SK-N-SH treated with all-trans-retinoic acid at 6 μM for 48 hours (cell line): ENCODE measurements at regions not wholly inside any gene's neighbourhood (a gene's known extent, or its start where the extent isn't known, plus 50 kb on each side); places are given as distances from the start of the nearest gene placed in this dataset.

Experiments
- ATAC-seq: fragments of 200-7000 bp; cut with Tn5 transposase; 3 replicates; pipeline ENCODE4 v1.9.1; 2020; ENCODE audit warnings: mild to moderate bottlenecking, moderate library complexity
- ARNTL ChIP-seq: fragments of 450-650 bp; formaldehyde crosslinking; IDR thresholded peaks from 2 replicates; pipeline ENCODE4 v1.5.0; 2020; ENCODE audit warnings: low read depth, mild to moderate bottlenecking, moderate library complexity, borderline replicate concordance
- BACH2 ChIP-seq: fragments of 250-450 bp; sonication (Bioruptor Pico); IDR thresholded peaks from 2 replicates; pipeline ENCODE4 v1.9.0; 2021; ENCODE audit warnings: mild to moderate bottlenecking, borderline replicate concordance
- CSDC2 ChIP-seq: fragments of 250-450 bp; sonication (Bioruptor Pico); IDR thresholded peaks from 2 replicates; pipeline ENCODE4 v1.5.0; 2020; ENCODE audit warnings: mild to moderate bottlenecking, moderate library complexity
- CSRNP3 ChIP-seq: fragments of 250-450 bp; sonication (Bioruptor Pico); IDR thresholded peaks from 2 replicates; pipeline ENCODE4 v1.5.1; 2021; ENCODE audit warnings: mild to moderate bottlenecking, moderate library complexity
- GLIS3 ChIP-seq: fragments of 250-450 bp; sonication (Bioruptor Pico); IDR thresholded peaks from 2 replicates; pipeline ENCODE4 v1.5.0; 2020; ENCODE audit warnings: mild to moderate bottlenecking, moderate library complexity
- ISL1 ChIP-seq: fragments of 250-450 bp; sonication (Bioruptor Pico); IDR thresholded peaks from 2 replicates; pipeline ENCODE4 v2.1.2; 2022; ENCODE audit warnings: mild to moderate bottlenecking, moderate library complexity
- OSR1 ChIP-seq: fragments of 250-450 bp; sonication (Bioruptor Pico); IDR thresholded peaks from 2 replicates; pipeline ENCODE4 v1.8.0; 2022; ENCODE audit warnings: moderate library complexity, mild to moderate bottlenecking, inconsistent platforms
- PATZ1 ChIP-seq: fragments of 250-450 bp; sonication (Bioruptor Pico); IDR thresholded peaks from 2 replicates; pipeline ENCODE4 v1.8.0; 2020; ENCODE audit warnings: mild to moderate bottlenecking, moderate library complexity, borderline replicate concordance
- POU6F1 ChIP-seq: fragments of 250-450 bp; sonication (Bioruptor Pico); IDR thresholded peaks from 2 replicates; pipeline ENCODE4 v1.8.0; 2021; ENCODE audit warnings: low read depth, mild to moderate bottlenecking, moderate library complexity, borderline replicate concordance
- PPARA ChIP-seq: fragments of 250-450 bp; sonication (Bioruptor Pico); IDR thresholded peaks from 2 replicates; pipeline ENCODE4 v1.5.0; 2020; ENCODE audit warnings: mild to moderate bottlenecking, borderline replicate concordance
- RARB ChIP-seq: fragments of 250-450 bp; sonication (Bioruptor Pico); IDR thresholded peaks from 2 replicates; pipeline ENCODE4 v1.8.0; 2021; ENCODE audit warnings: mild to moderate bottlenecking, moderate library complexity
- SNAI2 ChIP-seq: fragments of 250-450 bp; sonication (Bioruptor Pico); IDR thresholded peaks from 2 replicates; pipeline ENCODE4 v1.5.0; 2020; ENCODE audit warnings: mild to moderate bottlenecking, moderate library complexity
- TCF4 ChIP-seq: fragments of 250-450 bp; sonication (Bioruptor Pico); IDR thresholded peaks from 2 replicates; pipeline ENCODE4 v1.8.0; 2021; ENCODE audit warnings: mild to moderate bottlenecking, moderate library complexity, borderline replicate concordance
- TOX ChIP-seq: fragments of 250-450 bp; sonication (Bioruptor Pico); IDR thresholded peaks from 2 replicates; pipeline ENCODE4 v1.8.0; 2021; ENCODE audit warnings: mild to moderate bottlenecking, moderate library complexity, borderline replicate concordance
- ZC3H10 ChIP-seq: fragments of 250-450 bp; sonication (Bioruptor Pico); IDR thresholded peaks from 2 replicates; pipeline ENCODE4 v1.5.1; 2021; ENCODE audit warnings: mild to moderate bottlenecking, moderate library complexity
- ZFP3 ChIP-seq: fragments of 250-450 bp; sonication (Bioruptor Pico); IDR thresholded peaks from 2 replicates; pipeline ENCODE4 v1.5.0; 2020; ENCODE audit warnings: mild to moderate bottlenecking, moderate library complexity
- ZNF565 ChIP-seq: fragments of 450-650 bp; formaldehyde crosslinking; conservative IDR thresholded peaks from 2 replicates; pipeline ENCODE4 v1.5.0; 2020; ENCODE audit warnings: low read depth, mild to moderate bottlenecking, moderate library complexity
- ZNF70 ChIP-seq: fragments of 450-650 bp; formaldehyde crosslinking; IDR thresholded peaks from 2 replicates; pipeline ENCODE4 v1.5.0; 2020; ENCODE audit warnings: mild to moderate bottlenecking, moderate library complexity
- ZNF8 ChIP-seq: fragments of 450-650 bp; formaldehyde crosslinking; IDR thresholded peaks from 2 replicates; pipeline ENCODE4 v1.5.0; 2020; ENCODE audit warnings: mild to moderate bottlenecking, moderate library complexity
- TF ChIP-seq, protein P1 (sequence below): fragments of 250-450 bp; sonication (Bioruptor Pico); IDR thresholded peaks from 2 replicates; pipeline ENCODE4 v1.5.1; 2020; ENCODE audit warnings: low read depth, mild to moderate bottlenecking, moderate library complexity
- TF ChIP-seq, protein P2 (sequence below): fragments of 250-450 bp; sonication (Bioruptor Pico); IDR thresholded peaks from 2 replicates; pipeline ENCODE4 v1.5.0; 2020; ENCODE audit warnings: mild to moderate bottlenecking, moderate library complexity

DNA sequence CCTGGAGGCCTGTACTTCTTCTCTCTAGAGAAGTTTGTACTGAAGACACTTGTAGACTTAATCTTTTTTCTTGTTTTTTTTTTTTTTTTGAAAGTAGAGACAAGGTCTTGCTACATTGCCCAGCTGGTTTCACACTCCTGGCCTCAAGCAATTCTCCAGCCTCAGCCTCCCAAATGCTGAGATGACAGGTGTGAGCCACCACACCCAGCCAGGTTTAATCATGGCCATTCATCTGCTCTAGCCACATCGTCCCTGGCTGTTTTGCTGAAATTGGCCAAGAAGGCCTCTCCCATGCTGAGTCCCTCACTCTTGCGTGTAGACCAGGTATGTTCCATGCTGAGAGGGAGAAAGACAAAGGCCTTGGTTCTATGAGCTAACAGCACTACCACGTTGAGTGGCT lies 176.2 kb downstream of the JCAD start:
- ATAC-seq, result no peak
- TF ChIP-seq ZNF8 (CRISPR knock-in tag), result no peak
- TF ChIP-seq ARNTL (CRISPR knock-in tag), result no peak
- no peak for TF ChIP-seq ZFP3 (CRISPR knock-in tag)
- no peak for TF ChIP-seq TOX
- TF ChIP-seq, protein P1, sequence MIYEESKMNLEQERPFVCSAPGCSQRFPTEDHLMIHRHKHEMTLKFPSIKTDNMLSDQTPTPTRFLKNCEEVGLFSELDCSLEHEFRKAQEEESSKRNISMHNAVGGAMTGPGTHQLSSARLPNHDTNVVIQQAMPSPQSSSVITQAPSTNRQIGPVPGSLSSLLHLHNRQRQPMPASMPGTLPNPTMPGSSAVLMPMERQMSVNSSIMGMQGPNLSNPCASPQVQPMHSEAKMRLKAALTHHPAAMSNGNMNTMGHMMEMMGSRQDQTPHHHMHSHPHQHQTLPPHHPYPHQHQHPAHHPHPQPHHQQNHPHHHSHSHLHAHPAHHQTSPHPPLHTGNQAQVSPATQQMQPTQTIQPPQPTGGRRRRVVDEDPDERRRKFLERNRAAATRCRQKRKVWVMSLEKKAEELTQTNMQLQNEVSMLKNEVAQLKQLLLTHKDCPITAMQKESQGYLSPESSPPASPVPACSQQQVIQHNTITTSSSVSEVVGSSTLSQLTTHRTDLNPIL (CRISPR knock-in tag), result no peak
- TF ChIP-seq ZC3H10 (CRISPR knock-in tag), result no peak
- no peak for TF ChIP-seq ZNF70
- no peak for TF ChIP-seq PATZ1 (CRISPR knock-in tag)
- no peak for TF ChIP-seq PPARA (CRISPR knock-in tag)
- no peak for TF ChIP-seq POU6F1
- TF ChIP-seq GLIS3 (CRISPR knock-in tag), result no peak
- TF ChIP-seq SNAI2 (CRISPR knock-in tag), result no peak
- no peak for TF ChIP-seq CSDC2 (CRISPR knock-in tag)
- TF ChIP-seq, protein P2, sequence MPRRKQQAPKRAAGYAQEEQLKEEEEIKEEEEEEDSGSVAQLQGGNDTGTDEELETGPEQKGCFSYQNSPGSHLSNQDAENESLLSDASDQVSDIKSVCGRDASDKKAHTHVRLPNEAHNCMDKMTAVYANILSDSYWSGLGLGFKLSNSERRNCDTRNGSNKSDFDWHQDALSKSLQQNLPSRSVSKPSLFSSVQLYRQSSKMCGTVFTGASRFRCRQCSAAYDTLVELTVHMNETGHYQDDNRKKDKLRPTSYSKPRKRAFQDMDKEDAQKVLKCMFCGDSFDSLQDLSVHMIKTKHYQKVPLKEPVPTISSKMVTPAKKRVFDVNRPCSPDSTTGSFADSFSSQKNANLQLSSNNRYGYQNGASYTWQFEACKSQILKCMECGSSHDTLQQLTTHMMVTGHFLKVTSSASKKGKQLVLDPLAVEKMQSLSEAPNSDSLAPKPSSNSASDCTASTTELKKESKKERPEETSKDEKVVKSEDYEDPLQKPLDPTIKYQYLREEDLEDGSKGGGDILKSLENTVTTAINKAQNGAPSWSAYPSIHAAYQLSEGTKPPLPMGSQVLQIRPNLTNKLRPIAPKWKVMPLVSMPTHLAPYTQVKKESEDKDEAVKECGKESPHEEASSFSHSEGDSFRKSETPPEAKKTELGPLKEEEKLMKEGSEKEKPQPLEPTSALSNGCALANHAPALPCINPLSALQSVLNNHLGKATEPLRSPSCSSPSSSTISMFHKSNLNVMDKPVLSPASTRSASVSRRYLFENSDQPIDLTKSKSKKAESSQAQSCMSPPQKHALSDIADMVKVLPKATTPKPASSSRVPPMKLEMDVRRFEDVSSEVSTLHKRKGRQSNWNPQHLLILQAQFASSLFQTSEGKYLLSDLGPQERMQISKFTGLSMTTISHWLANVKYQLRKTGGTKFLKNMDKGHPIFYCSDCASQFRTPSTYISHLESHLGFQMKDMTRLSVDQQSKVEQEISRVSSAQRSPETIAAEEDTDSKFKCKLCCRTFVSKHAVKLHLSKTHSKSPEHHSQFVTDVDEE (CRISPR knock-in tag), result no peak
- TF ChIP-seq OSR1, result no peak
- TF ChIP-seq ZNF565 (CRISPR knock-in tag), result no peak
- TF ChIP-seq BACH2 (CRISPR knock-in tag), result no peak

- no peak for TF ChIP-seq ZNF565 (CRISPR knock-in tag)
- TF ChIP-seq ARNTL (CRISPR knock-in tag), result no peak
- TF ChIP-seq ISL1 (CRISPR knock-in tag), result no peak
- TF ChIP-seq PATZ1 (CRISPR knock-in tag), result no peak
- TF ChIP-seq POU6F1, result no peak
- TF ChIP-seq ZFP3 (CRISPR knock-in tag), result no peak
- TF ChIP-seq PPARA (CRISPR knock-in tag), result no peak
- TF ChIP-seq TCF4 (CRISPR knock-in tag), result no peak
- no peak for TF ChIP-seq BACH2 (CRISPR knock-in tag)
- TF ChIP-seq CSRNP3 (CRISPR knock-in tag), result no peak
- TF ChIP-seq ZC3H10 (CRISPR knock-in tag), result no peak
- TF ChIP-seq TOX, result no peak
- TF ChIP-seq GLIS3 (CRISPR knock-in tag), result no peak
- TF ChIP-seq RARB (CRISPR knock-in tag), result no peak
- TF ChIP-seq OSR1, result no peak
- TF ChIP-seq ZNF70, result no peak
- no peak for TF ChIP-seq SNAI2 (CRISPR knock-in tag)
- TF ChIP-seq ZNF8 (CRISPR knock-in tag), result no peak
- TF ChIP-seq, protein P1 (CRISPR knock-in tag), result no peak
- no peak for ATAC-seq
These were observed 176.6 kb downstream of the JCAD start for GRCh38 chr10:29882766-29883165.
